ENCODE measurements at regions not wholly inside any gene's neighbourhood (a gene's known extent, or its start where the extent isn't known, plus 50 kb on each side); places are given as distances from the start of the nearest gene placed in this dataset.

- Histone ChIP-seq H3K23ac (ENCODE audit: insufficient read length, low read depth, low read length) (no peak overlapping the region), H3K27ac (ENCODE audit: insufficient read length, low read depth, low read length) (no peak overlapping the region), H3T11ph (ENCODE audit: low read length) (no peak overlapping the region), H2AK5ac (ENCODE audit: insufficient read length, low read length) (no peak overlapping the region), H2AFZ (ENCODE audit: low read length) (no peak overlapping the region), H3K4me1 (ENCODE audit: insufficient read depth, low read length) (no peaks in the 10 kb centered on the region; the same call in 1 of the 2 replicates), H3K4ac (ENCODE audit: low read depth, low read length) (no peak overlapping the region), H3K4me2 (ENCODE audit: insufficient read depth, insufficient read length, low read length) (no peak overlapping the region), H3K9me3 (ENCODE audit: control insufficient read depth, low read depth, low read length) (no peaks in the 10 kb centered on the region), H3K14ac (ENCODE audit: insufficient read depth, low read length) (no peak overlapping the region), H3K23me2 (ENCODE audit: insufficient read length, low read depth, low read length, poor library complexity, severe bottlenecking) (no peaks in the 10 kb centered on the region), H3K56ac (ENCODE audit: insufficient read length, low read depth, low read length) (no peak overlapping the region), H2BK15ac (ENCODE audit: low read depth, low read length) (no peak overlapping the region), H3K79me1 (ENCODE audit: insufficient read depth, low read depth, low read length, poor library complexity, severe bottlenecking) (no peaks in the 10 kb centered on the region), H3K9ac (ENCODE audit: extremely low read depth, insufficient read length, low read length) (no peak overlapping the region), H3K27me3 (ENCODE audit: insufficient read depth, low read length) (no peaks in the 10 kb centered on the region), H4K8ac (replicated peaks; ENCODE audit: insufficient read length, low read depth, low read length) (no peak overlapping the region), H4K20me1 (ENCODE audit: control insufficient read depth, insufficient read depth, insufficient read length) (no peaks in the 10 kb centered on the region), H4K5ac (ENCODE audit: insufficient read length, low read depth, low read length) (no peak overlapping the region), H2BK20ac (ENCODE audit: low read depth, low read length, poor library complexity, severe bottlenecking) (no peak overlapping the region), H3K79me2 (ENCODE audit: insufficient read depth, low read length) (no peaks in the 10 kb centered on the region), H3K18ac (ENCODE audit: insufficient read length, low read depth, low read length) (no peak overlapping the region), H2BK5ac (ENCODE audit: insufficient read length, low read length) (no peak overlapping the region), H4K91ac (ENCODE audit: insufficient read length, low read depth, low read length) (no peak overlapping the region), H2BK120ac (ENCODE audit: low read depth, low read length, poor library complexity, severe bottlenecking) (no peak overlapping the region), H2BK12ac (ENCODE audit: insufficient read length, low read depth, low read length) (no peak overlapping the region)
- H3K9me3 Mint-ChIP-seq: no peaks in the 10 kb centered on the region; a peak in 1 of 5 replicates
- H3K4me3 Mint-ChIP-seq: no peak overlapping the region
- no peak for DNase-seq
- H3K27ac Mint-ChIP-seq: peak overlapping the region in 1 of 3 experiments; percentile 70; a peak in 1 of 7 replicates
- no peaks in the 10 kb centered on the region; a peak in 1 of 7 replicates for H3K36me3 Mint-ChIP-seq (ENCODE audit: insufficient read depth in 1 of 3, low read depth in 3 of 3)
- no peaks in the 10 kb centered on the region for H3K27me3 Mint-ChIP-seq (ENCODE audit: low read depth)
- TF ChIP-seq CTCF (conservative IDR thresholded peaks at IDR 0.05): no peak
- no CpG with 5 or more reads among the region's 2 CpGs for WGBS (ENCODE audit: extremely low coverage, insufficient read length, low lambda C conversion rate)
- H3K4me1 Mint-ChIP-seq: peaks cover 27 to 38% of the 10 kb centered on the region in 2 experiments
These were observed 246.8 kb upstream of the STT3B start for GRCh38 chr3:31285833-31286486.
